NCI-H345 treated with DMSO at 0.1 percent for 48 hours (cell line): ENCODE measurements at regions not wholly inside any gene's neighbourhood (a gene's known extent, or its start where the extent isn't known, plus 50 kb on each side); places are given as distances from the start of the nearest gene placed in this dataset.

ENCODE experiments used
- DNase-seq: peaks from one replicate; lab custom pipeline; 2025; ENCODE audit not compliant: unreplicated experiment; lab: John Stamatoyannopoulos, UW

DNA sequence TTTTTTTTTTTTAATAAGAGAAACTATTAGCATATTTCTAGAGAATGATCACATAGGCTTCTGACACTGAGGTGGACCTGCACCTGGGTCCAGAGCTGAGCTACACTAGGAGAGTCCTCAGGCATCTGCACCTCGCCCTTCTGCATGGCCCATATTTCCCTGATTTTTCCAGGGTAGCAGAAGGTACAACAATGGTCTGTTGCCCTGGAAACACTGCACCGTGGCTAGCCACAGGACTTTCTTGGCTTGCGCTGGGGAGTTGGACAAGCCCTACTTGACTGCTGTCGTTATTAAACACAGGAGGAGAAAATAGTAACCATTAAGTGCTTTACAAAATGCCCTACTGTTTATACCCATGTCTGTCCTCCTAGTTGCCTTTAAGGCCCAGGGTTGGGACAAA is 615.7 kb upstream of the MEF2C start:
- no peak for DNase-seq

GRCh38 chr5:89493414-89493813 is 610.4 kb upstream of the MEF2C start:
- DNase-seq, result no peak

DNA sequence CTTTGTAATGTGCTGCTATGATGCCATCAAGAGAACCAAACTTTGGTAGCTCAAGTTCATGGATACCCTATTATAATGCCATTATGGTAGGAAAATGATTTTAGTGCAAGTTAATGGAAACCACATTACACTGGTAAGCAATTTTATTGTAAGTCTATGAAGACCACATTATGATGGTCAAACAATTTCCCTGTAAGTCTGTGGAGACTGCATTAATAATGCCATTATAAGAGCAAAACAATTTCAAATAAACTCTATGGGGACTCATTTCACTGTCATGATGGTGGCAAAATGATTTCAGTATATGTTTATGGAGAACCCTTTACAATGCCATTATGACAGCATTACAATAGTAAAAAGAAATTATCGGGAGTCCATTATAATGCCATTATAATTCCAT is 602.0 kb upstream of the MEF2C start:
- DNase-seq, result no peak

DNA sequence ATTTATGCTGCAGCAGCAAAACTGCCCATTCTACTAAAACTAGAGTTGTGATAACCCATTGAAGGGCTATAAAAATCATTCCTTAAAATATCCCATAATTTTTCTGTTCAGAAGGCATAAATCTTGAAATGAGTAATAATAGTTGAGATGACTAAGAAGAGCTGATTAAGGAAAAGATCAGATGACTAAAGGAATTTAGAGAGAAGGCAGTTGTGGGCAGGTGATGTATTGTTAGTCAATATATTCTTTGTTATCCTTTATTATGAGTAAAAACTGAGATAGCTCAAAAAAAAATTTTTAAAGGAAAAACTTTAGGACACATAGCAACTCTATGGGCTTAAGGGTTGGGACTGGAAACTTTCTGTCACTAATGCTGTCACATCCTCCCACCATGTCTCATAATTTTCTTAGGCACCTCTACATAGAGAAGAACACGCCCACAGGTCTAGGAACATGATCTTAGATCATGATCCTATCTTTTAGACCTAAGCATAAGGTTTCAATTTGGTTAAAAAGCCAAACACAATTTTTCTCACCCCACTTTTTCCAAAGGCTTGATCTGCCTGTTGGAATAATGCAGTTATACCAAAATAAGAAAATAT is 597.5 kb upstream of the MEF2C start:
- no peak for DNase-seq

- DNase-seq, result no peak
Measured at GRCh38 chr5:89478851-89479250, 595.9 kb upstream of the MEF2C start.

GRCh38 chr5:89473196-89473595 is 590.2 kb upstream of the MEF2C start:
- no peak for DNase-seq

DNA sequence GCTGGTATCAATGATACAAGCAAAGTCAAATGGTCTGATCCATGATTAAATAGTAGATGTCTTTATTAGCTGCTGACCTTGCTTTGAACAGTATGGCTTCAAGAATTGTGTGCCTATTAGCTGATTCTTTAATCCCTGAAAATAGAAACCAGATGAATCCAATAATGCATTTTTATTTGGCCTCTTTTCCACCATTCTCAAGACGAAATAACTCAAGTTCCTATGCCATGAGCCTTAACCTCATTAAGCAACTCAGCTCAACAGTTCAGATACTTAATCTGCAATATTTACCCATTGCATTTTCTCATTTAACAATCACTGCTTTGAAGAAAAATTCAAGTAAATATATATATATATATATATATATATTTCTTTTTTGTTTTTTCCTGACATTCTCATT is 588.6 kb upstream of the MEF2C start:
- DNase-seq, result no peak

- DNase-seq, result no peak
Measured at GRCh38 chr5:89471115-89471514, 588.1 kb upstream of the MEF2C start.

DNA sequence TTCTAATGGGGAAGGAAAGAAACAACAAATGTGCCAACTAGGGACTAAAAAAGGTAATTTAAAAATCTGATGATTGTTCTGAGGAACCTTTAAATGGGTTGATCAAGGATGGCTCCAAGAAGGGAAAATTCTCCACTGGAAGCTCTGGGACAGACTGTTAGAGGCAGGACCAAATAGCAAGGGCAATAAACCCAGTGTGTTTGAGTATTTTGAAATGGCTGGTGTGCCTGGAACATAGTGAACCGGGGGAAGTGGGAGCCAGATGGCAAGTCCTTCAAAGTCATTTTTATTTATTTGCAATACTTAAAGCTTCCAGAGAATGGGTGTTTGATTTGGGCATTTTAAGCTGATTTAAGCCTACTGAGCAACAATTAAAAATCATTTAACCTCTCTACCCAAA is 587.7 kb upstream of the MEF2C start:
- no peak for DNase-seq

GRCh38 chr5:89458332-89458656 is 575.3 kb upstream of the MEF2C start:
- no peak for DNase-seq

- DNase-seq, result no peak
Measured at GRCh38 chr5:89457411-89458331, 574.7 kb upstream of the MEF2C start.

GRCh38 chr5:89452081-89452480 is 569.1 kb upstream of the MEF2C start:
- no peak for DNase-seq

- DNase-seq, result no peak
Measured at GRCh38 chr5:89451263-89451662, 568.3 kb upstream of the MEF2C start.

DNA sequence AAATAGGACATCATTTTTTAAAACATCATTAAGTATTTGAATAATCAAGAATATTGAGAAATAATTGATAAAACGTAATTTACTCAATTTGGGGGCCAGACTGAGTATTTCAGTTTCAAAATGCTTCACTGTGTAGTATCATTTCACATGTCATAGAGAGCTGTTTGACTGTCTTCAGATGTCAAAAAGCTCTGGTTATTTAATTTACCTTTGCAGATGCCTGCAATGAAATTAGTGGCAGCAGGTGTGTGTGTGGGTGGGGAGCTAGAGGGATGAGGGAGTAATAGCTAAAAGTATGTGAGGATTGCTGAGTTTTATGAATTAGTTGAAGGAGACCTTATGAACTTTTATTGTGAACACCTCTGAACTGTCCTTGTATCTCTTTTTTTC is 567.2 kb upstream of the MEF2C start:
- DNase-seq, result no peak

DNA sequence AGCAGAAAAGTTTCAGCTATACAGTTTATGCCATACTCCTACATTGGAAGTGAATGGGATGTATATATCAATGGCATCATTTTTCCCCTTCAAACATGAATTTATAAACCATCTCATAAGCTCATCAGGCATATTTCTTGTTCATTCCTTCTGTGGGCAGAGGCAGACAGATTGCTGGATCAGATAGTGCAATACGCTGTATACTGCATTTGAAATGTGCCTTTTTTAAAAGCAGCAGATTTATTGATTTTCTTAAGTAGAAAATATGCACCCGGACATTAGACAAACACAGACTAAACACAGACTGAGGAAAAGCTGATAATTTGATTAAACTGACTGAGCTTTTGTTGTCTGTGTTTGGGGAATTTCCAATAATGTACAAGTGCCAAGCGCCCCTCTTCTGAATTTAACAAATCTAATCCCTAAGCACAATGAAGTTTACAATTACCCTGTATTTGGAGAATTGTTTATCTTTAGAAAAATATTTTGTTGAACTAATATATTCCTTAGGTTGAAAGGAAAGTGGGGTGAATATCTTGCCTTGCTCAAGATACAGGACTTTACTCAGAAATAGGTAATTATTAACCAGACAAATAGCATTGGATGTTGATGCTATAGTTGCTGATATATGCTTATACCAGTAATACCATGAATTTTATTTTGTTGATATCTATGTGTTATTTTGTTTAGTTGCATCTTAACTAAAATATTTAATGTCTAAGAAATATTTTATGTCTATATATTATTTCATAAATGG is 566.6 kb upstream of the MEF2C start:
- no peak for DNase-seq

DNA sequence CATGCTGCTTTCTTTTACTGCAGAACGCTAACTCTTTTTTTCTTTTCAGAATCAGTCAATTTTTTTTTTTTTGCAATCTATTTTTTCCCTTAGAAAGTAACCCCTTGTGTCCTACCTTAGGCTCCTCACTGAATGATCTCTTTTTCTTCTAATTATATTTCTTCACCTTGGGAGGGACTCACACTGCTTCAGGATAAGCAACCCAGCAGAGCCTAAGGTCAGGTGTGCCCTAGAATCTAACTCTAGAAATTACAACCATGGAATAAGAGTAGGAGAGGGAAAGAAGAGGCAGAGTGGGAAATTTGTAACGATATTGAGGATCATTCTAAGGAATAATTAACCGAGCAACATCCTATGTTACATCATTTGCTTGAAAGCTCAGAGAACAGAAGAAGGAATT is 564.0 kb upstream of the MEF2C start:
- DNase-seq, result no peak

GRCh38 chr5:89445106-89445745 is 562.2 kb upstream of the MEF2C start:
- DNase-seq, result no peak

GRCh38 chr5:89444088-89444487 is 561.1 kb upstream of the MEF2C start:
- no peak for DNase-seq

DNA sequence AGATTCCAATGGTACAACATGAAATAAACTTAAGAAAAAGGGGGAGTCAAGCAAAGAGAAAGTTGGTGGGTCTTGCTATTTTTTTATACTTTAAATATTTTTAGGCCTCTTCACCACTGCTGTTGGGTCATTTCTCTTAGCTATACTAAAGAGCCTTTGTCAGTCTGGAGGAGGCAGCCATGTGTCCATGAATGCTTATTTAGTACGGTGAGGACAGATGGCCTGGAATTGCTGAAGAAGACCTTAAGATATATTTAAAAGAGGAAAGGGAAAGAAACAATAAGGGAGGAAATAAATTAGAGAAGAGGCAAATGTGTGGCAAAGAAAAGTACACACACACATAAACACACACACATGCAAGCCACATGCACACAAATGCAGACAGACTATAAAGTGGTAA is 560.5 kb upstream of the MEF2C start:
- no peak for DNase-seq

DNA sequence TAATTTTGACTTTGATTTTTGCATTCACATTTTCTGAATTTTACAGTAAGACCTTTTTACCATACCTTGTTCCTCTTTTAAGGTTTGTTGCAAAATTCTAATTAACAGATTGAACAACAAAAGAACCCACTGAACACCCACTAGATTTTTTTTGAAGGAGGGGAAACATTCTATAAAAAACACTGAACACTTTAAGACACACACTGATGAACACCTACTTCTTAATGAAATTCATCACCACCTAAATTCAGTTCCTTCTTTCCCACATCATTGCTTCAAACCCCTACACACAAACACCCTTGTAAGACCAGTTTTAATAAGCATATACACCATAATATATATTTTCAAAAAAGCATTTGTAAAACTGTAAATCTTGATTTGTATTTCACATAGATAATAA is 559.0 kb upstream of the MEF2C start:
- DNase-seq, result no peak

- DNase-seq, result no peak
Measured at GRCh38 chr5:89440670-89441069, 557.7 kb upstream of the MEF2C start.
